Thyroid gland (tissue), 4 donors: ENCODE measurements at regions not wholly inside any gene's neighbourhood (a gene's known extent, or its start where the extent isn't known, plus 50 kb on each side); places are given as distances from the start of the nearest gene placed in this dataset.

ENCODE experiments used
- DNase-seq, 2 donors: peaks; one replicate each; pipeline ENCODE4 v3.0.0-alpha.2; 2019
- H3K27ac ChIP-seq, 3 donors: fragments of 200-600 bp; sonication (generic); 1 replicate in 2 of 3; 2 replicates in 1 of 3; pipeline ENCODE4 v1.5.1; 2016 to 2019; ENCODE audit warnings: mild to moderate bottlenecking in 1 of 3, moderate library complexity in 1 of 3
- H3K27me3 ChIP-seq: fragments of 200-600 bp; sonication (generic); one replicate; pipeline ENCODE4 v1.5.1; 2019
- H3K36me3 ChIP-seq, 2 donors: fragments of 200-600 bp; sonication (generic); one replicate each; pipeline ENCODE4 v1.5.1; 2016 to 2019
- H3K4me1 ChIP-seq, 2 donors: fragments of 200-600 bp; sonication (generic); one replicate each; pipeline ENCODE4 v1.5.1; 2017 to 2019
- H3K4me3 ChIP-seq, 3 donors: fragments of 200-600 bp; sonication (generic); replicated peaks in 1 of 3; 1 replicate in 2 of 3; 2 replicates in 1 of 3; pipeline ENCODE4 v1.5.1; 2016; ENCODE audit warnings: mild to moderate bottlenecking in 1 of 3
- H3K9me3 ChIP-seq: fragments of 200-600 bp; sonication (generic); one replicate; pipeline ENCODE4 v1.5.1; 2017
- CTCF ChIP-seq, 6 experiments: fragments of 200-600 bp in 3 of 6; fragments of 450-650 bp in 3 of 6; sonication (generic) in 3 of 6; IDR thresholded peaks; one replicate each; pipeline ENCODE4 v1.5.1; 2016 to 2019; ENCODE audit warnings: antibody characterized with exemption in 6 of 6, mild to moderate bottlenecking in 2 of 6, inconsistent platforms in 1 of 6, moderate library complexity in 1 of 6
- POLR2A ChIP-seq, 2 donors: fragments of 450-650 bp; IDR thresholded peaks; one replicate each; pipeline ENCODE4 v1.6.1; 2017; ENCODE audit warnings: antibody characterized with exemption in 2 of 2, mild to moderate bottlenecking in 2 of 2, moderate library complexity in 1 of 2
- WGBS, 2 donors: methylation state at CpG; one replicate each; pipeline ENCODE4 v1.1.5; 2017; 5-methylcytosine and 5-hydroxymethylcytosine counted together
- intact Hi-C: fragments of 100-400 bp; cut with DNase I; formaldehyde crosslinking; loops from one replicate; pipeline ENCODE4 v1.15.1; 2023

GRCh38 chr17:77765292-77765691 lies 193.2 kb upstream of the TNRC6C start:
- TF ChIP-seq POLR2A (IDR thresholded peaks at IDR 0.05) (no peak), CTCF (IDR thresholded peaks at IDR 0.05) (no peak)
- Histone ChIP-seq H3K36me3 (no peaks in the 10 kb centered on the region), H3K27me3 (no peaks in the 10 kb centered on the region), H3K27ac (no peak overlapping the region), H3K4me3 (no peak overlapping the region), H3K9me3 (no peaks in the 10 kb centered on the region), H3K4me1 (peaks cover 0 to 8% of the 10 kb centered on the region in 2 donors)
- WGBS, 2 donors: 95 to 98% methylated on average over 1 of the region's 1 CpG
- intact Hi-C loops: no loop called here
- DNase-seq: no peak

GRCh38 chr17:77767148-77767547 lies 191.4 kb upstream of the TNRC6C start:
- intact Hi-C loops: no loop called here
- Histone ChIP-seq H3K27me3 (no peaks in the 10 kb centered on the region), H3K4me3 (no peak overlapping the region), H3K9me3 (no peaks in the 10 kb centered on the region), H3K36me3 (no peaks in the 10 kb centered on the region), H3K4me1 (peaks cover 0 to 8% of the 10 kb centered on the region in 2 donors), H3K27ac (no peak overlapping the region)
- no peak for TF ChIP-seq CTCF (IDR thresholded peaks at IDR 0.05)
- TF ChIP-seq POLR2A (IDR thresholded peaks at IDR 0.05): no peak
- DNase-seq: no peak

- H3K27me3 ChIP-seq: no peaks in the 10 kb centered on the region
- H3K4me1 ChIP-seq: peaks cover 0 to 8% of the 10 kb centered on the region in 2 donors
- WGBS, 2 donors: 38 to 54% methylated on average over 11 to 12 of the region's 14 CpGs
- H3K9me3 ChIP-seq: no peaks in the 10 kb centered on the region
- H3K4me3 ChIP-seq: no peak overlapping the region
- peak; percentile 38 to 42 for DNase-seq
- TF ChIP-seq POLR2A (IDR thresholded peaks at IDR 0.05) (no peak), CTCF (IDR thresholded peaks at IDR 0.05) (no peak)
- intact Hi-C loops: no loop called here
- H3K27ac ChIP-seq: no peak overlapping the region
- H3K36me3 ChIP-seq: no peaks in the 10 kb centered on the region
Observed at GRCh38 chr17:77768248-77768852, 190.2 kb upstream of the TNRC6C start.

GRCh38 chr17:77769215-77769614 lies 189.3 kb upstream of the TNRC6C start:
- H3K36me3 ChIP-seq: no peaks in the 10 kb centered on the region
- H3K4me3 ChIP-seq: no peak overlapping the region
- intact Hi-C loops: no loop called here
- H3K27ac ChIP-seq: no peak overlapping the region
- peaks cover 0 to 8% of the 10 kb centered on the region in 2 donors for H3K4me1 ChIP-seq
- H3K9me3 ChIP-seq: no peaks in the 10 kb centered on the region
- TF ChIP-seq POLR2A (IDR thresholded peaks at IDR 0.05) (no peak), CTCF (IDR thresholded peaks at IDR 0.05) (no peak)
- H3K27me3 ChIP-seq: no peaks in the 10 kb centered on the region
- WGBS, 2 donors: 46 to 56% methylated on average over 7 of the region's 7 CpGs
- peak; percentile 49 to 50 for DNase-seq

GRCh38 chr17:77769762-77770161 lies 188.7 kb upstream of the TNRC6C start:
- TF ChIP-seq CTCF (IDR thresholded peaks at IDR 0.05): no peak
- no peak for TF ChIP-seq POLR2A (IDR thresholded peaks at IDR 0.05)
- H3K4me3 ChIP-seq: no peak overlapping the region
- no peaks in the 10 kb centered on the region for H3K9me3 ChIP-seq
- H3K36me3 ChIP-seq: no peaks in the 10 kb centered on the region
- peaks cover 0 to 8% of the 10 kb centered on the region in 2 donors for H3K4me1 ChIP-seq
- intact Hi-C loops: no loop called here
- no peak overlapping the region for H3K27ac ChIP-seq
- WGBS, 2 donors: 89 to 92% methylated on average over 11 of the region's 11 CpGs
- DNase-seq: no peak
- no peaks in the 10 kb centered on the region for H3K27me3 ChIP-seq
